GM19395 (cell line): ENCODE measurements at regions not wholly inside any gene's neighbourhood (a gene's known extent, or its start where the extent isn't known, plus 50 kb on each side); places are given as distances from the start of the nearest gene placed in this dataset.

ENCODE experiments used
- ATAC-seq: cut with Tn5 transposase; IDR thresholded peaks from one replicate; pipeline ENCODE4 v1.9.1; 2021; ENCODE audit warnings: mild to moderate bottlenecking, moderate library complexity; ENCODE audit not compliant: unreplicated experiment

- no peak for ATAC-seq
Observed at GRCh38 chr3:94946683-94947082, 883.8 kb downstream of the NSUN3 start.

- ATAC-seq, result no peak
Observed at GRCh38 chr3:94961423-94962100, 898.7 kb downstream of the NSUN3 start.

GRCh38 chr3:94965867-94966475, 903.1 kb downstream of the NSUN3 start:
- no peak for ATAC-seq

- no peak for ATAC-seq
Observed at GRCh38 chr3:94967196-94967595, 904.3 kb downstream of the NSUN3 start.

- no peak for ATAC-seq
Observed at GRCh38 chr3:94968519-94968918, 905.7 kb downstream of the NSUN3 start.

- ATAC-seq, result no peak
Observed at GRCh38 chr3:94972066-94972465, 909.2 kb downstream of the NSUN3 start.

GRCh38 chr3:94978084-94978483, 915.2 kb downstream of the NSUN3 start:
- no peak for ATAC-seq

GRCh38 chr3:94985778-94986177, 922.9 kb downstream of the NSUN3 start:
- ATAC-seq, result no peak

- no peak for ATAC-seq
Observed at GRCh38 chr3:94990952-94991705, 928.3 kb downstream of the NSUN3 start.

- ATAC-seq, result no peak
Observed at GRCh38 chr3:94996743-94997142, 933.9 kb downstream of the NSUN3 start.

GRCh38 chr3:95002438-95003046, 939.7 kb downstream of the NSUN3 start:
- no peak for ATAC-seq

GRCh38 chr3:95028688-95029087, 965.8 kb downstream of the NSUN3 start:
- no peak for ATAC-seq

GRCh38 chr3:95029644-95030043, 966.8 kb downstream of the NSUN3 start:
- ATAC-seq, result no peak

- no peak for ATAC-seq
Observed at GRCh38 chr3:95036526-95037021, 973.7 kb downstream of the NSUN3 start.

- ATAC-seq, result no peak
Observed at GRCh38 chr3:95037097-95037496, 974.2 kb downstream of the NSUN3 start.

GRCh38 chr3:95037927-95038326, 975.1 kb downstream of the NSUN3 start:
- no peak for ATAC-seq

GRCh38 chr3:95044101-95044500, 981.2 kb downstream of the NSUN3 start:
- no peak for ATAC-seq

GRCh38 chr3:95048564-95048963, 985.7 kb downstream of the NSUN3 start:
- no peak for ATAC-seq

- no peak for ATAC-seq
Observed at GRCh38 chr3:95049841-95050240, 987.0 kb downstream of the NSUN3 start.

GRCh38 chr3:95055288-95055687, 992.4 kb downstream of the NSUN3 start:
- no peak for ATAC-seq

- ATAC-seq, result no peak
Observed at GRCh38 chr3:95082191-95082590, 1019.3 kb downstream of the NSUN3 start.
